ENCODE measurements at regions not wholly inside any gene's neighbourhood (a gene's known extent, or its start where the extent isn't known, plus 50 kb on each side); places are given as distances from the start of the nearest gene placed in this dataset.
"Not testable (repeated sequence)": the region's sequence is repeated elsewhere in the genome, so short reads cannot be mapped to it uniquely, and the experiment has no call there.

- ATAC-seq (ENCODE audit: low read depth in 2 of 2) (no peak), DNase-seq (no peak)
- peaks cover 0 to 11% (median 0%) of the 10 kb centered on the region in 7 donors for H3K9me3 Mint-ChIP-seq
- H3K4me1 Mint-ChIP-seq: peaks cover 0 to 5% (median 3%) of the 10 kb centered on the region in 3 donors
- no peaks in the 10 kb centered on the region for H3K27me3 Mint-ChIP-seq
- H3K27ac Mint-ChIP-seq: no peak overlapping the region
- H3K36me3 Mint-ChIP-seq: no peaks in the 10 kb centered on the region
- H3K4me3 Mint-ChIP-seq: no peak overlapping the region
Observed at GRCh38 chrX:114272096-114272686, 311.7 kb upstream of the HTR2C start.

- not testable (repeated sequence) for H3K27me3 Mint-ChIP-seq; ATAC-seq (ENCODE audit: low read depth in 2 of 2); H3K27ac Mint-ChIP-seq; H3K4me3 Mint-ChIP-seq; H3K36me3 Mint-ChIP-seq; DNase-seq; H3K4me1 Mint-ChIP-seq
- peaks cover 0 to 11% (median 0%) of the 10 kb centered on the region in 7 donors for H3K9me3 Mint-ChIP-seq
Observed at GRCh38 chrX:114270371-114270770, 313.5 kb upstream of the HTR2C start.

GRCh38 chrX:114268643-114269042, 315.2 kb upstream of the HTR2C start:
- no peak for DNase-seq
- Mint-ChIP-seq H3K27ac (peak overlapping the region in 1 of 6 donors; percentile 57), H3K27me3 (no peaks in the 10 kb centered on the region), H3K4me1 (peaks cover 0 to 8% (median 3%) of the 10 kb centered on the region in 3 donors), H3K9me3 (peaks cover 0 to 11% (median 0%) of the 10 kb centered on the region in 7 donors), H3K36me3 (no peaks in the 10 kb centered on the region), H3K4me3 (no peak overlapping the region)
- ATAC-seq (ENCODE audit: low read depth in 2 of 2): no peak

GRCh38 chrX:114267142-114267541, 316.7 kb upstream of the HTR2C start:
- H3K36me3 Mint-ChIP-seq: no peaks in the 10 kb centered on the region
- H3K27ac Mint-ChIP-seq: no peak overlapping the region
- H3K27me3 Mint-ChIP-seq: no peaks in the 10 kb centered on the region
- no peak overlapping the region for H3K4me3 Mint-ChIP-seq
- peaks cover 0 to 8% (median 3%) of the 10 kb centered on the region in 3 donors for H3K4me1 Mint-ChIP-seq
- ATAC-seq (ENCODE audit: low read depth in 2 of 2) (no peak), DNase-seq (no peak)
- peaks cover 0 to 11% (median 0%) of the 10 kb centered on the region in 7 donors for H3K9me3 Mint-ChIP-seq

GRCh38 chrX:114252186-114252585, 331.7 kb upstream of the HTR2C start:
- peaks cover 0 to 8% (median 0%) of the 10 kb centered on the region in 3 donors for H3K27me3 Mint-ChIP-seq
- DNase-seq: no peak
- no peak for ATAC-seq (ENCODE audit: low read depth in 2 of 2)
- peak overlapping the region in 2 of 6 donors; percentile 21 to 31 for H3K27ac Mint-ChIP-seq
- no peaks in the 10 kb centered on the region for H3K4me1 Mint-ChIP-seq
- no peaks in the 10 kb centered on the region for H3K36me3 Mint-ChIP-seq
- peaks cover 0 to 4% (median 1%) of the 10 kb centered on the region in 7 donors for H3K9me3 Mint-ChIP-seq
- no peak overlapping the region for H3K4me3 Mint-ChIP-seq

- Mint-ChIP-seq H3K4me3 (no peak overlapping the region), H3K4me1 (no peaks in the 10 kb centered on the region), H3K27me3 (peaks cover 0 to 8% (median 0%) of the 10 kb centered on the region in 3 donors), H3K9me3 (peaks cover 0 to 4% (median 1%) of the 10 kb centered on the region in 7 donors), H3K27ac (no peak overlapping the region), H3K36me3 (no peaks in the 10 kb centered on the region)
- no peak for DNase-seq
- ATAC-seq (ENCODE audit: low read depth in 2 of 2): no peak
Observed at GRCh38 chrX:114251575-114251974, 332.3 kb upstream of the HTR2C start.

- ATAC-seq (ENCODE audit: low read depth in 2 of 2) (no peak), DNase-seq (no peak)
- Mint-ChIP-seq H3K36me3 (no peaks in the 10 kb centered on the region), H3K4me3 (no peak overlapping the region), H3K27me3 (peaks cover 0 to 6% (median 0%) of the 10 kb centered on the region in 3 donors), H3K9me3 (peaks cover 0 to 5% (median 0%) of the 10 kb centered on the region in 7 donors), H3K27ac (no peak overlapping the region), H3K4me1 (no peaks in the 10 kb centered on the region)
Observed at GRCh38 chrX:114221445-114221844, 362.4 kb upstream of the HTR2C start.

- no peaks in the 10 kb centered on the region for H3K27me3 Mint-ChIP-seq
- no peak for DNase-seq
- no peaks in the 10 kb centered on the region for H3K4me1 Mint-ChIP-seq
- no peak overlapping the region for H3K27ac Mint-ChIP-seq
- H3K36me3 Mint-ChIP-seq: no peaks in the 10 kb centered on the region
- peaks cover 0 to 3% (median 0%) of the 10 kb centered on the region in 7 donors for H3K9me3 Mint-ChIP-seq
- no peak overlapping the region for H3K4me3 Mint-ChIP-seq
- ATAC-seq (ENCODE audit: low read depth in 2 of 2): no peak
Observed at GRCh38 chrX:114210879-114211278, 373.0 kb upstream of the HTR2C start.

GRCh38 chrX:114201622-114202021, 382.3 kb upstream of the HTR2C start:
- H3K4me1 Mint-ChIP-seq: no peaks in the 10 kb centered on the region
- ATAC-seq (ENCODE audit: low read depth in 2 of 2) (no peak), DNase-seq (no peak)
- no peak overlapping the region for H3K27ac Mint-ChIP-seq
- no peak overlapping the region for H3K4me3 Mint-ChIP-seq
- peaks cover 0 to 17% (median 5%) of the 10 kb centered on the region in 7 donors for H3K9me3 Mint-ChIP-seq
- H3K27me3 Mint-ChIP-seq: no peaks in the 10 kb centered on the region
- H3K36me3 Mint-ChIP-seq: no peaks in the 10 kb centered on the region

- peaks cover 7 to 18% (median 10%) of the 10 kb centered on the region in 7 donors for H3K9me3 Mint-ChIP-seq
- H3K4me3 Mint-ChIP-seq: no peak overlapping the region
Observed at GRCh38 chrX:114181195-114181594, 402.7 kb upstream of the HTR2C start.

GRCh38 chrX:114178126-114178525, 405.8 kb upstream of the HTR2C start:
- no peak for DNase-seq
- H3K4me1 Mint-ChIP-seq: no peaks in the 10 kb centered on the region

More at GRCh38 chrX:114181195-114181594, 402.7 kb upstream of the HTR2C start:
- Mint-ChIP-seq H3K36me3 (peaks cover 0 to 8% of the 10 kb centered on the region in 2 donors), H3K4me1 (no peaks in the 10 kb centered on the region), H3K27ac (no peak overlapping the region), H3K27me3 (no peaks in the 10 kb centered on the region)
- no peak for DNase-seq
- no peak for ATAC-seq (ENCODE audit: low read depth in 2 of 2)

GRCh38 chrX:114167276-114167675, 416.6 kb upstream of the HTR2C start:
- ATAC-seq (ENCODE audit: low read depth in 2 of 2); H3K27me3 Mint-ChIP-seq; H3K4me3 Mint-ChIP-seq; H3K36me3 Mint-ChIP-seq; H3K27ac Mint-ChIP-seq; DNase-seq; H3K4me1 Mint-ChIP-seq: not testable (repeated sequence)
- peaks cover 2 to 16% (median 9%) of the 10 kb centered on the region in 7 donors for H3K9me3 Mint-ChIP-seq

More at GRCh38 chrX:114178126-114178525, 405.8 kb upstream of the HTR2C start:
- Mint-ChIP-seq H3K36me3 (no peaks in the 10 kb centered on the region), H3K4me3 (no peak overlapping the region), H3K9me3 (peaks cover 0 to 3% (median 0%) of the 10 kb centered on the region in 7 donors), H3K27me3 (no peaks in the 10 kb centered on the region), H3K27ac (no peak overlapping the region)
- no peak for ATAC-seq (ENCODE audit: low read depth in 2 of 2)

GRCh38 chrX:114166601-114167000, 417.3 kb upstream of the HTR2C start:
- DNase-seq: no peak
- no peak overlapping the region for H3K4me3 Mint-ChIP-seq
- no peaks in the 10 kb centered on the region for H3K27me3 Mint-ChIP-seq
- peaks cover 0 to 4% (median 0%) of the 10 kb centered on the region in 3 donors for H3K4me1 Mint-ChIP-seq
- H3K9me3 Mint-ChIP-seq: peaks cover 2 to 16% (median 9%) of the 10 kb centered on the region in 7 donors
- no peak overlapping the region for H3K27ac Mint-ChIP-seq
- no peaks in the 10 kb centered on the region for H3K36me3 Mint-ChIP-seq
- no peak for ATAC-seq (ENCODE audit: low read depth in 2 of 2)

GRCh38 chrX:114165537-114165936, 418.3 kb upstream of the HTR2C start:
- H3K4me3 Mint-ChIP-seq: no peak overlapping the region
- H3K27ac Mint-ChIP-seq: no peak overlapping the region
- no peak for DNase-seq
- no peak for ATAC-seq (ENCODE audit: low read depth in 2 of 2)
- H3K36me3 Mint-ChIP-seq: no peaks in the 10 kb centered on the region
- no peaks in the 10 kb centered on the region for H3K27me3 Mint-ChIP-seq
- H3K4me1 Mint-ChIP-seq: peaks cover 0 to 4% (median 0%) of the 10 kb centered on the region in 3 donors
- H3K9me3 Mint-ChIP-seq: peaks cover 2 to 17% (median 8%) of the 10 kb centered on the region in 7 donors
